Loucy (cell line): ENCODE measurements at regions not wholly inside any gene's neighbourhood (a gene's known extent, or its start where the extent isn't known, plus 50 kb on each side); places are given as distances from the start of the nearest gene placed in this dataset.

Source experiments
- CTCF ChIP-seq: fragments of 200-600 bp; sonication (generic); conservative IDR thresholded peaks from 2 replicates; pipeline ENCODE4 v1.5.1; 2014; ENCODE audit warnings: mild to moderate bottlenecking, antibody characterized with exemption, low read length
- EZH2phosphoT487 ChIP-seq: fragments of 200-600 bp; IDR thresholded peaks from 2 replicates; pipeline ENCODE4 v1.6.1; 2018; ENCODE audit warnings: antibody characterized with exemption, mild to moderate bottlenecking, moderate library complexity, borderline replicate concordance

GRCh38 chr10:124217906-124218804 is 124.8 kb upstream of the CHST15 start:
- TF ChIP-seq CTCF, result no peak; the same call in 1 of the 2 replicates
- no peak for TF ChIP-seq EZH2phosphoT487
